D721Med (cell line): ENCODE measurements at regions not wholly inside any gene's neighbourhood (a gene's known extent, or its start where the extent isn't known, plus 50 kb on each side); places are given as distances from the start of the nearest gene placed in this dataset.

Source experiments
- DNase-seq: peaks from one replicate; pipeline ENCODE4 v3.0.0; 2011; ENCODE audit warnings: low spot score; ENCODE audit not compliant: insufficient read length
- FAIRE-seq: peaks from 2 replicates; lab custom pipeline; 2011; peaks lifted over from hg19 to GRCh38; lab: Jason Lieb, UNC
- TF ChIP-seq, protein P1 (sequence below): IDR thresholded peaks from 2 replicates; pipeline ENCODE4 v1.5.1; 2012; ENCODE audit warnings: mild to moderate bottlenecking, control low read depth; ENCODE audit not compliant: insufficient read depth; ENCODE audit errors: missing control alignments

DNA sequence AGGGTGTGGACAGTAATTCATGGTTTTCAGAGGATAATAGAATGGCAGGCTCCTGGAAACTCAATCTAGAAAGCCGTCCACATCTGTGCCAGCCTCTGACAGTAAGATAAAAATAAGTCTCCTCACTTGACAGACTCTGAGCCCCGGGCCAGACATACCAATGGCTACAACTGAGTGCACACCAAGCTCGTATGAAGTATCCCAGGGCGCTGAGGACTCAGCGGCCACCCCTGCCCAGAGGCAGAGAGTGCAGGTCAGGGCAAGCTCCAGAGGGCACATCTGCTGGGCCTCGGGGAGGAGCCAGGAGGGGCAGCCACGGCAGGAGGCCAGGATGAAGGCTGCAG, 262.8 kb upstream of the TCERG1L start:
- DNase-seq (no peak), FAIRE-seq (no peak)
- TF ChIP-seq, protein P1, sequence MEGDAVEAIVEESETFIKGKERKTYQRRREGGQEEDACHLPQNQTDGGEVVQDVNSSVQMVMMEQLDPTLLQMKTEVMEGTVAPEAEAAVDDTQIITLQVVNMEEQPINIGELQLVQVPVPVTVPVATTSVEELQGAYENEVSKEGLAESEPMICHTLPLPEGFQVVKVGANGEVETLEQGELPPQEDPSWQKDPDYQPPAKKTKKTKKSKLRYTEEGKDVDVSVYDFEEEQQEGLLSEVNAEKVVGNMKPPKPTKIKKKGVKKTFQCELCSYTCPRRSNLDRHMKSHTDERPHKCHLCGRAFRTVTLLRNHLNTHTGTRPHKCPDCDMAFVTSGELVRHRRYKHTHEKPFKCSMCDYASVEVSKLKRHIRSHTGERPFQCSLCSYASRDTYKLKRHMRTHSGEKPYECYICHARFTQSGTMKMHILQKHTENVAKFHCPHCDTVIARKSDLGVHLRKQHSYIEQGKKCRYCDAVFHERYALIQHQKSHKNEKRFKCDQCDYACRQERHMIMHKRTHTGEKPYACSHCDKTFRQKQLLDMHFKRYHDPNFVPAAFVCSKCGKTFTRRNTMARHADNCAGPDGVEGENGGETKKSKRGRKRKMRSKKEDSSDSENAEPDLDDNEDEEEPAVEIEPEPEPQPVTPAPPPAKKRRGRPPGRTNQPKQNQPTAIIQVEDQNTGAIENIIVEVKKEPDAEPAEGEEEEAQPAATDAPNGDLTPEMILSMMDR: no peak

DNA sequence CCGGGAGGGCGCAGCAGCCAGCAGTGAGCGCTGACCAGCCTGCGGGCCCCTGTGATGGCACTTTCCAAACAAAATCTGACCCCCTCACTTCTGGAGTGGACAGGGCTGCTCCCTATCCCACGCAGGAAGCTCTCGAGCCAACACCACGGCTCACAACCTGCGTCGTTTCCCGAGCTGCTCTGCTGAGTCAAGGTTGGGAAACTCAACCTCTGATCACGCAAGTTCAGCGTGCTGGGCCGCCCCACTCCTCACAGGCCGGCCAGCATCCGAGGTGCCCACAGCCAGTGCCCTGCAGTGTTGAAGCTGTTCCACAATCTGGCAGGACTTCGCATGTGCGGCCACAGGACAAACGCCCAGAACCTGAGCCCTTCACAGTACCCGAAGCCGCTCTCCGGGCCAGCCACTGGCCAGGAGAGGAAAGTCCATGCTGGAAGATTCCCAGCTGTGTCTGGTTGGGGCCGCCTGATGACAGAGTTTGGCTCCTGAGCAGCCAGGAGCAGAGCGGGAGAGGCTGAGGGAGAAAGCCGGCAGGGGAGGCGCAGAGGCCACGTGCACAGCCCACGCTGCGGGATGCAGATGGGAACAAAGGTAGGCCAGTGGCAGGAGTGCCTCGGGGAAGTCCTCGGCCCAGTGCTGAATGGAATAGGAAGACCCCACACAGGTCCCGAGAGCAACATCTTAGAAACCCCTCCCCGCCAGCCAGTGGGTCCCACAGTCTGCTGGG, 263.3 kb upstream of the TCERG1L start:
- TF ChIP-seq, protein P1: no peak
- FAIRE-seq: no peak
- DNase-seq: no peak

DNA sequence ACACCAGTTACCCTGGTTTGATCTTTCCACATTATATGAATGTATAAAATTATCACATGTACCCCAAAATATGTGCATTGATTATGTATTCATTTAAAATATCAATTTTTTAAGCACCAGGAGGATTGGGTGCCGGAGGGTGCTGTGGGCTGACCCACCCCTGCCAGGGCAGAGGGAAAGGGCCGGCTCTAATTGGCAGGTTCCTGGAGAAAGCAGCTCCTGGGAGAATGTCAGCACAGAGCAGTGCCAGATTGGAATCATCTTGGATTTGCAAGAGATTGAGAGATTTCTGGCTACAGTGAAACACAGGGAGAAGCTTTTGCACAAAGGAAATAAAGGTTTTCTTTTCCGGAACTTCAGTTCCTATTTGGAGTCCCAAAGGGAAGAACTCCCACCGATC, 264.4 kb upstream of the TCERG1L start:
- FAIRE-seq (no peak), DNase-seq (no peak)
- TF ChIP-seq, protein P1: no peak

DNA sequence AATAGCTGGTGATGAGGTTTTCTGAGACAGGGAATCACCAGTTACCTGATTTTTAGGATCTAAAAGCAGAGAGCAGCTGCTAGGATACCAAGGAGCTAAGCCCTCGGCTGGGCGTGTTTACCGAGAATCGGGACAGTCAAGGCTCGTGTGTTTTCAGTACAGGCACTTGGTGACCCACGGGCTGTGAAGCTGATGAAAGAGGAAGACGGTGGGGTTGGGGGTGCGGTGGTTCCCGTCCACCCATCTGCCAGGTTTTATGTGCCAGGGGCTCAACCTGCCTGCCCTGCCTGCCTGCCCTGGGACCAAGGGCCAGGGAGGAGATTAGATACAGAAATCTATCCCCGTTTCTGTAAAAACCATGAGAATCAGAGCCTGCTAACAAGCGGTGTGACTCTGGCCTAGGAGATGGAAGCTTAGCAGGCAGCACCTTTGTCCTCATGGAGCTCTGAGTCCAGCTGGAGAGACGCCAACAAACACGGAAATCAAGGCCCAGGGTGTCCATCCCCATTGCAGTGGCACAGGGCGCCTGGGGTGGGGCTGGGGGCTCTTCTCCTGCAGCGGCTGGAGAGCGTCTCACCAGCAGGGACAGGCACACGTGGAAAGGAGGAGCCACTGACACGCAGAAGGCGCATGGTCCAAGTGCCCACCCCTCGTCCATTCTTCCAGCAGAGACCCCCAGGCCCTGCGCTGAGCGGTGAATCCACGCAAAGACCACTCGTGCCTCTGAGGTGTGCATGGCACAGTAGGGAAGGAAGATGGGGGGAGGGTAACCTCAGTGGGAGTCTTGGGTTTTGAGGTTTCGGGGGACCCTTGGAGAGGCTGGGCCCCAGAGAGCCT, 265.0 kb upstream of the TCERG1L start:
- FAIRE-seq: no peak

DNA sequence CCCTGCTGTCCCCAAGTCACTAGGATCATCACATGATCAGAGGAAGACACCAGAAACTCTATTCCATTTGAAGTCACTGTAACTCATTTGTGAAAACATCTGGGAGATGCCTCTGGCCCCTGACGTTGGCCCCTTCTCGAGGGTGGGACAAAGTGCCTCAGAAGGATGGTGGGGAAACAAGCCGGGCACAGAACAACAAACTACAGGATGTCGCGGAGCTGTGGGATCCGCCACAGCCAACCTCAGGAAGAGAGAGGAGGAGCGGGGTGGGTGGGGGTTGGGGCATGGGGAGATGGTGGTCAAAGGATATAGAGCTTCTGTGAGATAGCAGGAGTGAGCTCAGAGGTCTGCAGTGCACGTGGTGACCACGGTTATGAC, 265.6 kb upstream of the TCERG1L start:
- TF ChIP-seq, protein P1: no peak
- FAIRE-seq: no peak

More for the DNA sequence above, 265.0 kb upstream of the TCERG1L start:
- no peak for DNase-seq
- TF ChIP-seq, protein P1: no peak

DNA sequence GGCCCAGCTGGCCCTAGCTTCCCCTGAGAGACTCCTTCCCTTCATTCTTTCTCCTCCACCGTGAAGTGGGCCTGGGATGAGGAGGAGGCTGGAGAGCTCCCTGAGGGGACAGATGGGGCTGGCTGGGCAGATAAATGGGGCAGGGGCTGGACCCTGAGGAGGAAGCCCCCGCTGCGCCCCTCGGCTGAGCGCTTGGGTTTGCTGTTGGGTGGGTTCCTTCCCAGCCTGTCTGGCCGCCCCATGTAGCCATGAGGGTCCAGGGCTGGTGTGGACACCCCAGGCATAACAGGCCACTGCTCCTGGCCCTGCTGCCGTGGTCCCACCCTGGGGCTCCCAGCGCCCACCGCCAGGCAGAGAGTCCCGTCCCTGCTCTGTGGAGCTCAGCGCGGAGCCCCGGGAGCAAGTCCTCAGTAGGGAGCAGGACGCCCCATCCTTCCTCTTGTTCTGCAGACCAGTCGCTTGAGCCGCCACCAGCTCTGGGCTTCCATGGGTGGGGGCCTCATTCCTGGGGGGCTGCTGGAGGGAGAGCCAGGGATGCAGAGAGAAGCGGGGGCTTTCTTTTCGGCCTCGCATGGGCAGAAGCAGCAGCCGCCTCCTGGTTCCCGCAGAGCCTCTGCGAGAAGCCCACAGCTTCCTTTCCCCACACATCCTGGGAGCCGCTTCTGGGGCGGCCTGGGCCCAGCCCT, 266.4 kb upstream of the TCERG1L start:
- TF ChIP-seq, protein P1: no peak
- no peak for DNase-seq
- no peak for FAIRE-seq

More for the DNA sequence above, 265.6 kb upstream of the TCERG1L start:
- no peak for DNase-seq
